Stimulated activated CD4-positive, alpha-beta T cell treated with anti-CD3 and anti-CD28 coated beads, Interleukin-4, amount 100 ng/mL, for 4 hours (primary cell): ENCODE measurements at regions not wholly inside any gene's neighbourhood (a gene's known extent, or its start where the extent isn't known, plus 50 kb on each side); places are given as distances from the start of the nearest gene placed in this dataset.

Experiments
- DNase-seq, 2 experiments: peaks; one replicate each; pipeline ENCODE4 v3.0.0-alpha.2; 2020

- no peak for DNase-seq
Observed at GRCh38 chr6:210778-211374, 81.4 kb upstream of the DUSP22 start.

DNA sequence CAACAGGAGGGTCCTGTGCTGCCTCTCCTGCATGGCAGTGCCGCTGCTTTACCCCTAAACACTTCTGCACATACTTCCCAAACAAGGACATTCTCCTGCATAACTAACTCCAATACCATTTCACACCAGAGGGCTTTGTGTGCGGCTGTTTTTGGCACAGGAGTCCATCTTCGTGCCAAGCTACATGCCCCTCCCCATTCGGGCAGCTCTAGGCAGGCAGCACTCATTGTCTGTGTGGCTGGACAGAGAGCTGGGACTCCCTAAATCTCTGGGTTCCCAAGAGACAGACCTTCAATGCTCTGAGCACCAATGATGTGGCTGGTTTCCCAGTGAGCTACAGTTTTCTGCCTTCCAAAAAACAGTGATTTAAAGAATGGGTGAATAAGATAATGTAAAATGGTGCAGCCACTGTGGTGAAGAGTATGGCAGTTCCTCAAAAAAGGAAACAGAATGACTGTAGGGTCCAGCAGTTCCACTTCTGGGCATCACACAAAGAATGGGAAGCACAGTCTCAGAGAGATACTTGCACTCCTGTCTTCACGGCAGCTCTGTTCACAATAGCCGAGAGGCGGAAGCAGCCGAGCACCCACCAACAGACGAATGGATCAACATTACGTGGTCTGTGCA, 80.3 kb upstream of the DUSP22 start:
- no peak for DNase-seq

GRCh38 chr6:213284-213683, 79.0 kb upstream of the DUSP22 start:
- no peak for DNase-seq

- DNase-seq = no peak
Observed at GRCh38 chr6:214428-214827, 77.9 kb upstream of the DUSP22 start.

DNA sequence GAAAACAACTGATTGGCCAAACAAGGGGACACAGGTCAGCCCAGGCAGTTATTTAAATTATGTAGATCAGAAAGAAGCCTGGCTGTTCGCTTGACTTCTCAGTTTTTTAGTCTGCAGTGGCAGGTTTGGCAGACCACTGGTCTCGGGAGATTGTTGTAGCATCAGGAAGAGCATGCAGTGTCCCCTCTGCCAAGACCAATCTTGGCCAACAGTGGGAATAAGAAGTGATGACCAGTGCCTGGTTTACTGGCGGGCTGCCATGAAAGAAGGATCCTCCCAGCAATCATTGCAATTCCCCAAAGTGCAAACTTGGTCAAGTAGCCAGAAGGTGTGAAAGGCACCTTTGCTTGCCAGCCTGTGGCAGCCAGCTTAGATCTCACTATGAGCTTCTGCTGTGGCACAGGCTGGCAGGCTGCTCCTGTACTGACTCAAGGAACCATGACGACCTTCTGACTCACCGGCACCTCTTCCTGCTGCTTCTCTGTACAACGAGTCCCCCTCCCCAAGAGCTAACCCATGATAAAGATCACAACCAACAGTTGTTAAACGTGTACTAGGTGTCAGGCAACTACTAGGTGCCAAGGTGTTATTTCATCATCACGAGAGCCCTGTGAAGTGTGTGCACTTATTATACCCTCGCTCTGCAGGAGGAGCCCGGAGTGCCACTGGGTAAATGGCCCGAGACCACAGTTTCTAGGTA, 76.8 kb upstream of the DUSP22 start:
- peak; percentile 62 to 81 for DNase-seq

- DNase-seq = peak in 1 of 2 experiments; percentile 29
Observed at GRCh38 chr6:217048-217659, 75.1 kb upstream of the DUSP22 start.

- DNase-seq = no peak
Observed at GRCh38 chr6:218153-219018, 73.9 kb upstream of the DUSP22 start.

GRCh38 chr6:219019-219570, 73.2 kb upstream of the DUSP22 start:
- no peak for DNase-seq

DNA sequence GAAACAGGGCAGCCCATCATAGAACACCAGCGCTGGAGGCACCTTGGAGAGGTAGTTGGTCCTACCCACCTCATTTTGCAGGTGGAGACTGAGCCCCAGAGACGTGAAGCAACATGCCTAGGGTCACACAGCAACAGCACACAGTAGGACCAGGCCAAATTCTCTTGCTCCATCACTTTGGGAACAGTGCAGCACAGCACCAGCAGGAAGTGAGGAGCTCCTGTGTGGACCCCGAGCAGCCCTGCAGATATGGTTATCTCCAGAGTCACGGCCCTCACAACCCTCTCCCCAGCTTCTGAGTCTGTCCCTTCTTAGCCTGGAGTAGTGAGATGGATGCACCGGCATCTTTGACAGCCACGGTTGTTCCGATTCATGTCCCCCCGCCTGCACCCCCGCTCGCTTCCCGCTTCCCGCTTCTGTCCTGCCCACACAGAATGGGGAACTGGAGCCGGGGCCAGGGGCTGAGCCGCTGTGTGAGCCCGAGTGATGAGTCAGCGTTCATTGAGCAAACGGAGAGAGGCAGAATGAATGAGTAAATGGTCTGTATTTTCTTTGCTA, 72.6 kb upstream of the DUSP22 start:
- no peak for DNase-seq

GRCh38 chr6:220312-220711, 72.0 kb upstream of the DUSP22 start:
- no peak for DNase-seq

- DNase-seq = no peak
Observed at GRCh38 chr6:220721-221475, 71.4 kb upstream of the DUSP22 start.

DNA sequence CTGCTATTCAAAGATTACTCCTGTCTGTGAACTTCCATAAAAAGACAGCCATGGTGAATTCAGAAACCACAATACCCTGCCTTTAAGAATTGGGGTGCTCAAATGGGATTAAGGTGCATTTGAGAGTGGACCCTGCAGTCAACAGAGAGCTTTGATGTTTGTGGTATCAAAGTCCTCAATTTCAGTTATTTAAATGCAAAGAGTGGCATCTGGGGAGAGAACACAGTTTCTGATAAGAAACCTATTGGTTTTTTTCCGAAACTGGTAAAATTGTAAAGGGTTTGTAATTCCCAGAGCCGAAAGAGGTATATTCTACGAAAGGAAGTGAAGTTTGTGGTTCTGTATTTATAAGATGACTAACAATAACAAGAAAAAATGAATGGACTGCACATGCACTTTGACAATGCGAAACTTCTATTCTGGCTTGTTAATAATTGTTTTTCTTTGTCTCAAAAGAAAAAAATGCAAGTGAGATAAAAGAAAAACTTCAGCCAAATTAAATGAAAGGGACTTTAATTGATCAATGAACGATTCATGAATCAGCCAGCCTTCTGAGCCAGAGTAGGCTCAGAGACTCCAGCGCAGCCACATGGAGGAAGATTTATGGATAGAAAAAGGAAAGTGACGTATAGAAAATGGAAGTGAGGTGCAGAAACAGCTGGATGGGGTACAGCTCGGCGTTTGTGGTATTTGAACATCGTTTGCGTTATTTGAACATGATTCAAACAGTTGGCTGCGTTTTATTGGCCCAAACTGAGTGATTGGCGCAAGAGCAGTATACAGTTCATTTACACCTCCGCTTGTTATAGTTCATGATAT, 70.5 kb upstream of the DUSP22 start:
- no peak for DNase-seq

GRCh38 chr6:222468-222867, 69.8 kb upstream of the DUSP22 start:
- DNase-seq = no peak

GRCh38 chr6:223136-223535, 69.2 kb upstream of the DUSP22 start:
- no peak for DNase-seq

GRCh38 chr6:223763-224162, 68.5 kb upstream of the DUSP22 start:
- DNase-seq = peak in 1 of 2 experiments; percentile 38

DNA sequence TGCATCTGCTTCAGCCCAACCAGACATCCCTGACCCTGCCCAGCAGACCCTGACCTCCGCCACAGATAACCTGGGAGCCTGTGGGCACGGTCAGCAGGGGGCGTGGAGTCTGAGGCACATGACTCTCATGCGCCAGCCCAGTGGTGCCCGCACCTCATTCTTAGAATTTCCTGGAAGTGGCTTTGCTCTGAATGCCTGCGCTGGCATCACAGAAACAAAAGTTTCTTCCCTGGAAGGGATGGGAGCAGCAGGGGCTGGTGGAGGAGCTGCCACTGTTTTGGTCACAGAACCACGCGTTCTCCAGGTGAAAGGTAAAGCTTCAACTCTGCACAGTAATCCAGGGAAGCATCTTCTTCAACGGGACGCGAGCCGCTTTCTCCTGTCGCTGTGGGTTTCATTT, 67.9 kb upstream of the DUSP22 start:
- no peak for DNase-seq

- DNase-seq = peak; percentile 60 to 77
Observed at GRCh38 chr6:225121-225721, 67.1 kb upstream of the DUSP22 start.

DNA sequence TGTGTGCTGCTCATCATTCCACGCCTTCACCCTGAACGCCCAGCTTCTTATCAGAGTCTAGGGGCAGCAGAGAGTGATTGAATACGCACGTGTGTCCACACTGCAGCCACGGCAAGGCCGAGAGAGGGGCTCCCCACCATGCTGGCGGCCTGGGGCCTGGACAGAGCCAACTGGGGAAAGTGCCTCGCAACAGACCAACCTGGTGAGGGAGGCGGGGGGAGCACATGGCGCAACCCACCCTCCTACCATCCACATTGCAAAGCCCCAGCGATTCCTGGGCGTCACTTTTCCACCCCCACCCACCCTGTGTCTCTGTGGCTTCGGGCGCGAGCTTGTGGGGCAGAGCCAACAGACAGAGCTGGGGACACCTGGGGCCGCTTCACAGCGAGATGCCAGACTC, 66.4 kb upstream of the DUSP22 start:
- no peak for DNase-seq

DNA sequence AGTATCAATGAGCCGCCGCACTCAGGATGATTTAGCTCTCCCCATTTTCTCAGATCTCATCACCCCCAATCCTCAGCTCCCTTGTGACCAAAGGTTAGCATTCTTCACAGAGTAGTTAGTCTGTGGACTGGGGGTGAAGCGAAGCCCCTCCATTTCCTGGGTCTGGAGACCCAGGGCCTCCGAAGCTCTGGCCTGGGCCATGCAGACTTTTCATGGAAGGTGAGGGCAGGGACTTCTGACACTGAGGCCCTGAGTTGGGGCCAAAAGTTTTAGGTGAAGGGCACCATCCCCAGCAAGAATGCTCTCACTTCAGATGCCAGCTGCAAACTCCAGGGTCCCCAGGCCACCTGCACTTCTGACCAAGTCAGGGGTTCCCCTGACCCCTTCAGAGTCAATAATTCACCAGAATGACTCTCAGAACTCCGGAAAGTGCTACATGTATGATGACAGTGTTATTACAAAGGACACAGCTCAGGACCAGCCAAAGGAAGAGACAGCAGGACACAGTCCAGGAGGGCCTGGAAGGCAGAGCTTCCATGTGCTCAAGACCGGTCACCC, 65.7 kb upstream of the DUSP22 start:
- no peak for DNase-seq
